Right lobe of liver (tissue), 4 donors: ENCODE measurements at regions not wholly inside any gene's neighbourhood (a gene's known extent, or its start where the extent isn't known, plus 50 kb on each side); places are given as distances from the start of the nearest gene placed in this dataset.

Experiments used
- POLR2A ChIP-seq: fragments of 450-650 bp; IDR thresholded peaks from one replicate; pipeline ENCODE4 v1.6.1; 2017; ENCODE audit warnings: antibody characterized with exemption, mild to moderate bottlenecking
- TF ChIP-seq, protein P1 (sequence below), 4 donors: fragments of 200-600 bp in 3 of 4; fragments of 450-650 bp in 1 of 4; IDR thresholded peaks; one replicate each; pipeline versions ENCODE4 v1.5.1 to v1.8.0; 2016 to 2022; ENCODE audit warnings: antibody characterized with exemption in 4 of 4, mild to moderate bottlenecking in 2 of 4
- donor health status: DM: no; HTN: no; CAD: no.
- donor health status: DM: no; HTN: no; CAD: no.
- donor health status: DM: no; HTN: yes; CAD: no.

DNA sequence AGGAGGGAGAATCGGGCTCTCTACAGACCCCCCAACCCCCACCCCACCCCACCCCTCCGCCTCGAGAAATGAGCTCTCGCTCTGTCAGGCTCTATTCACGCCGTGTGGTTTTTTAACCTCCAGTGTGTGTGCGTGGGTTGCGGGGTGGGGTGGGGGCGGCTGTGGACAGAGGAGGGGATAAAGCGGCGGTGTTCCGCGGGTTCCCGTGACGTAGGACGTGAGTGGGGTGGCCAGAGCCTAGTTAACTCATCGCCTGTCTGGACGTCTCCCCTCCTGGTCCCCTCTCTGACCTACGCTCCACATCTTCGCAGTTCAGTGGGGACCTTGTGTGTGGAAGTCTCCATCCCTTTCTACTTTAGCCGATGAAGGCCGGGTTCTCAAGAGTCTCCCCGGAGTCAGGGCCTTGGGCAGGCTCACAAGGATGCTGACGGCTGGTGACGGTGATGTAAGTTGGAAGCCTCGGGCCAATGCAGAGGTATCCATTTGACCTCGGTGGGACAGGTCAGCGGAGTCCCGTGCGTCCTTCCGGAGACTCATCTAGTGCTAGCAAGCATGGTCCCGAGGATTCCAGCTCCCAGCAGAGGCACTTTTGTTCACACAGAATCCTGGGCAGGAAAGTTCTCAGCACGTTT lies 1507.1 kb upstream of the DEFB115 start:
- TF ChIP-seq, protein P1, sequence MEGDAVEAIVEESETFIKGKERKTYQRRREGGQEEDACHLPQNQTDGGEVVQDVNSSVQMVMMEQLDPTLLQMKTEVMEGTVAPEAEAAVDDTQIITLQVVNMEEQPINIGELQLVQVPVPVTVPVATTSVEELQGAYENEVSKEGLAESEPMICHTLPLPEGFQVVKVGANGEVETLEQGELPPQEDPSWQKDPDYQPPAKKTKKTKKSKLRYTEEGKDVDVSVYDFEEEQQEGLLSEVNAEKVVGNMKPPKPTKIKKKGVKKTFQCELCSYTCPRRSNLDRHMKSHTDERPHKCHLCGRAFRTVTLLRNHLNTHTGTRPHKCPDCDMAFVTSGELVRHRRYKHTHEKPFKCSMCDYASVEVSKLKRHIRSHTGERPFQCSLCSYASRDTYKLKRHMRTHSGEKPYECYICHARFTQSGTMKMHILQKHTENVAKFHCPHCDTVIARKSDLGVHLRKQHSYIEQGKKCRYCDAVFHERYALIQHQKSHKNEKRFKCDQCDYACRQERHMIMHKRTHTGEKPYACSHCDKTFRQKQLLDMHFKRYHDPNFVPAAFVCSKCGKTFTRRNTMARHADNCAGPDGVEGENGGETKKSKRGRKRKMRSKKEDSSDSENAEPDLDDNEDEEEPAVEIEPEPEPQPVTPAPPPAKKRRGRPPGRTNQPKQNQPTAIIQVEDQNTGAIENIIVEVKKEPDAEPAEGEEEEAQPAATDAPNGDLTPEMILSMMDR (IDR thresholded peaks at IDR 0.05), result no peak
- no peak for TF ChIP-seq POLR2A
